ENCODE measurements at regions not wholly inside any gene's neighbourhood (a gene's known extent, or its start where the extent isn't known, plus 50 kb on each side); places are given as distances from the start of the nearest gene placed in this dataset.

DNA sequence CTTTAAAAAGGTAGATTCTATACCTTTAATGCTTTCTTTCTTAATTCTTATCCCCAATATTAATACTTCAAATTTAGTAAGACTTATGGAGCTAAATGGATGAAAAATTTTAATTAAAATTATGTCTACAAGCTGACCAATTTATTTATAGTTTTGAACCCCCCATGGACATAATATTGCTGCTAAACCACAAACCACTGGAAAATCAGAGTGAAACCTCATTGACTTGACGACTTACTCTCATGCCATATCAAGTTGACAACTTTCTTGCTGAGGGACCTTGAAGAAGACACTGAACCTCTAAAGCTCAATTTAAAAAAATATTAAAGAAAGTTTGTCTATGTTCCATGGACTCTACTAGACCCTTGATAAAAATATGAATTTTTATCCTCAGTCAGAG is 653.7 kb downstream of the TLE1 start:
- TF ChIP-seq, protein P1, sequence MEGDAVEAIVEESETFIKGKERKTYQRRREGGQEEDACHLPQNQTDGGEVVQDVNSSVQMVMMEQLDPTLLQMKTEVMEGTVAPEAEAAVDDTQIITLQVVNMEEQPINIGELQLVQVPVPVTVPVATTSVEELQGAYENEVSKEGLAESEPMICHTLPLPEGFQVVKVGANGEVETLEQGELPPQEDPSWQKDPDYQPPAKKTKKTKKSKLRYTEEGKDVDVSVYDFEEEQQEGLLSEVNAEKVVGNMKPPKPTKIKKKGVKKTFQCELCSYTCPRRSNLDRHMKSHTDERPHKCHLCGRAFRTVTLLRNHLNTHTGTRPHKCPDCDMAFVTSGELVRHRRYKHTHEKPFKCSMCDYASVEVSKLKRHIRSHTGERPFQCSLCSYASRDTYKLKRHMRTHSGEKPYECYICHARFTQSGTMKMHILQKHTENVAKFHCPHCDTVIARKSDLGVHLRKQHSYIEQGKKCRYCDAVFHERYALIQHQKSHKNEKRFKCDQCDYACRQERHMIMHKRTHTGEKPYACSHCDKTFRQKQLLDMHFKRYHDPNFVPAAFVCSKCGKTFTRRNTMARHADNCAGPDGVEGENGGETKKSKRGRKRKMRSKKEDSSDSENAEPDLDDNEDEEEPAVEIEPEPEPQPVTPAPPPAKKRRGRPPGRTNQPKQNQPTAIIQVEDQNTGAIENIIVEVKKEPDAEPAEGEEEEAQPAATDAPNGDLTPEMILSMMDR (IDR thresholded peaks at IDR 0.05 in 2 of 3, conservative IDR thresholded peaks at IDR 0.05 in 1 of 3; ENCODE audit: control insufficient read depth in 2 of 3, extremely low read depth in 1 of 3, insufficient read depth in 1 of 3, low read depth in 3 of 3, low read length in 3 of 3): no peak
- no peak for TF ChIP-seq HDGF (IDR thresholded peaks at IDR 0.05)
- TF ChIP-seq GABPA (IDR thresholded peaks at IDR 0.05; ENCODE audit: low read depth): no peak
- no peak for TF ChIP-seq SUPT20H (IDR thresholded peaks at IDR 0.05; ENCODE audit: borderline replicate concordance, control insufficient read depth, low read depth, low read length)
- TF ChIP-seq, protein P2, sequence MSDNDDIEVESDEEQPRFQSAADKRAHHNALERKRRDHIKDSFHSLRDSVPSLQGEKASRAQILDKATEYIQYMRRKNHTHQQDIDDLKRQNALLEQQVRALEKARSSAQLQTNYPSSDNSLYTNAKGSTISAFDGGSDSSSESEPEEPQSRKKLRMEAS (IDR thresholded peaks at IDR 0.05; ENCODE audit: low read depth, low read length): no peak
- no peak for TF ChIP-seq CREM (IDR thresholded peaks at IDR 0.05; ENCODE audit: low read depth)
- no peak for TF ChIP-seq BHLHE40 (IDR thresholded peaks at IDR 0.05; ENCODE audit: borderline replicate concordance in 1 of 2, low read depth in 2 of 2, low read length in 1 of 2)

All from GM12878 (cell line).